Central memory CD8-positive, alpha-beta T cell (primary cell): ENCODE measurements at regions not wholly inside any gene's neighbourhood (a gene's known extent, or its start where the extent isn't known, plus 50 kb on each side); places are given as distances from the start of the nearest gene placed in this dataset.

Source experiments
- ATAC-seq: fragments of 150-1000 bp; cut with Tn5 transposase; replicated peaks from 2 replicates; pipeline ENCODE4 v1.10.0; 2022; ENCODE audit warnings: mild to moderate bottlenecking, moderate FRiP score, moderate number of reproducible peaks; ENCODE audit not compliant: poor library complexity, severe bottlenecking; ENCODE audit errors: extremely low read depth
- DNase-seq, 2 donors: peaks; one replicate each; pipeline ENCODE4 v3.0.0; 2021; ENCODE audit warnings: low spot score in 2 of 2
- H3K27ac Mint-ChIP-seq: one replicate; pipeline ENCODE4 v1.8.0; 2022; ENCODE audit warnings: low read depth, mild to moderate bottlenecking, moderate library complexity, mixed read lengths
- H3K27me3 Mint-ChIP-seq: one replicate; pipeline ENCODE4 v1.8.0; 2022; ENCODE audit warnings: mixed read lengths
- H3K36me3 Mint-ChIP-seq: one replicate; pipeline ENCODE4 v1.8.0; 2022; ENCODE audit warnings: mild to moderate bottlenecking, moderate library complexity, mixed read lengths; ENCODE audit not compliant: insufficient read depth
- H3K4me1 Mint-ChIP-seq: one replicate; pipeline ENCODE4 v1.8.0; 2022; ENCODE audit warnings: mixed read lengths
- H3K4me3 Mint-ChIP-seq: one replicate; pipeline ENCODE4 v1.8.0; 2022; ENCODE audit warnings: mild to moderate bottlenecking, moderate library complexity, mixed read lengths
- H3K9me3 Mint-ChIP-seq: one replicate; pipeline ENCODE4 v1.8.0; 2022; ENCODE audit warnings: mixed read lengths

GRCh38 chr5:15417156-15417555 is 82.8 kb upstream of the FBXL7 start:
- peaks cover 45% of the 10 kb centered on the region for H3K9me3 Mint-ChIP-seq
- no peak overlapping the region for H3K27ac Mint-ChIP-seq
- H3K4me3 Mint-ChIP-seq, result no peak overlapping the region
- H3K27me3 Mint-ChIP-seq, result no peaks in the 10 kb centered on the region
- DNase-seq, result no peak
- H3K4me1 Mint-ChIP-seq, result no peaks in the 10 kb centered on the region
- no peaks in the 10 kb centered on the region for H3K36me3 Mint-ChIP-seq
- ATAC-seq, result no peak

- no peak overlapping the region for H3K27ac Mint-ChIP-seq
- no peak for ATAC-seq
- H3K36me3 Mint-ChIP-seq, result no peaks in the 10 kb centered on the region
- peaks cover 6% of the 10 kb centered on the region for H3K9me3 Mint-ChIP-seq
- DNase-seq, result no peak
- no peaks in the 10 kb centered on the region for H3K27me3 Mint-ChIP-seq
- no peaks in the 10 kb centered on the region for H3K4me1 Mint-ChIP-seq
- H3K4me3 Mint-ChIP-seq, result no peak overlapping the region
Measured at GRCh38 chr5:15406478-15406877, 93.5 kb upstream of the FBXL7 start.

GRCh38 chr5:15393146-15393545 is 106.8 kb upstream of the FBXL7 start:
- Mint-ChIP-seq H3K27ac (no peak overlapping the region), H3K27me3 (no peaks in the 10 kb centered on the region), H3K36me3 (no peaks in the 10 kb centered on the region), H3K4me1 (no peaks in the 10 kb centered on the region), H3K4me3 (no peak overlapping the region), H3K9me3 (peaks cover 5% of the 10 kb centered on the region)
- ATAC-seq (no peak), DNase-seq (no peak)

- Mint-ChIP-seq H3K4me1 (no peaks in the 10 kb centered on the region), H3K4me3 (no peak overlapping the region), H3K36me3 (no peaks in the 10 kb centered on the region), H3K9me3 (peaks cover 11% of the 10 kb centered on the region), H3K27ac (no peak overlapping the region), H3K27me3 (no peaks in the 10 kb centered on the region)
- ATAC-seq, result no peak
- no peak for DNase-seq
Measured at GRCh38 chr5:15391704-15392397, 108.1 kb upstream of the FBXL7 start.

- Mint-ChIP-seq H3K4me3 (no peak overlapping the region), H3K9me3 (peaks cover 24% of the 10 kb centered on the region), H3K36me3 (no peaks in the 10 kb centered on the region), H3K27me3 (no peaks in the 10 kb centered on the region), H3K27ac (no peak overlapping the region), H3K4me1 (no peaks in the 10 kb centered on the region)
- ATAC-seq, result no peak
- no peak for DNase-seq
Measured at GRCh38 chr5:15388866-15389265, 111.1 kb upstream of the FBXL7 start.

GRCh38 chr5:15387931-15388524 is 112.0 kb upstream of the FBXL7 start:
- DNase-seq (no peak), ATAC-seq (no peak)
- H3K9me3 Mint-ChIP-seq, result peaks cover 24% of the 10 kb centered on the region
- no peaks in the 10 kb centered on the region for H3K4me1 Mint-ChIP-seq
- H3K27ac Mint-ChIP-seq, result no peak overlapping the region
- H3K27me3 Mint-ChIP-seq, result no peaks in the 10 kb centered on the region
- no peaks in the 10 kb centered on the region for H3K36me3 Mint-ChIP-seq
- no peak overlapping the region for H3K4me3 Mint-ChIP-seq

GRCh38 chr5:15386122-15386521 is 113.9 kb upstream of the FBXL7 start:
- no peak for DNase-seq
- ATAC-seq, result no peak
- no peaks in the 10 kb centered on the region for H3K36me3 Mint-ChIP-seq
- no peaks in the 10 kb centered on the region for H3K4me1 Mint-ChIP-seq
- no peak overlapping the region for H3K27ac Mint-ChIP-seq
- H3K27me3 Mint-ChIP-seq, result no peaks in the 10 kb centered on the region
- no peak overlapping the region for H3K4me3 Mint-ChIP-seq
- peaks cover 24% of the 10 kb centered on the region for H3K9me3 Mint-ChIP-seq

GRCh38 chr5:15385553-15385952 is 114.4 kb upstream of the FBXL7 start:
- Mint-ChIP-seq H3K27ac (no peak overlapping the region), H3K27me3 (no peaks in the 10 kb centered on the region), H3K4me1 (no peaks in the 10 kb centered on the region), H3K4me3 (no peak overlapping the region), H3K9me3 (peaks cover 24% of the 10 kb centered on the region), H3K36me3 (no peaks in the 10 kb centered on the region)
- DNase-seq, result no peak
- ATAC-seq, result no peak

GRCh38 chr5:15385037-15385436 is 114.9 kb upstream of the FBXL7 start:
- ATAC-seq (no peak), DNase-seq (no peak)
- Mint-ChIP-seq H3K36me3 (no peaks in the 10 kb centered on the region), H3K4me3 (no peak overlapping the region), H3K4me1 (no peaks in the 10 kb centered on the region), H3K9me3 (peaks cover 28% of the 10 kb centered on the region), H3K27me3 (no peaks in the 10 kb centered on the region), H3K27ac (no peak overlapping the region)

- DNase-seq (no peak), ATAC-seq (no peak)
- Mint-ChIP-seq H3K27ac (no peak overlapping the region), H3K4me1 (no peaks in the 10 kb centered on the region), H3K4me3 (no peak overlapping the region), H3K27me3 (no peaks in the 10 kb centered on the region), H3K9me3 (peaks cover 29% of the 10 kb centered on the region), H3K36me3 (no peaks in the 10 kb centered on the region)
Measured at GRCh38 chr5:15384581-15384980, 115.4 kb upstream of the FBXL7 start.

- Mint-ChIP-seq H3K4me3 (no peak overlapping the region), H3K27ac (peak overlapping the region; percentile 5), H3K27me3 (no peaks in the 10 kb centered on the region), H3K4me1 (no peaks in the 10 kb centered on the region), H3K9me3 (peaks cover 29% of the 10 kb centered on the region), H3K36me3 (no peaks in the 10 kb centered on the region)
- ATAC-seq (no peak), DNase-seq (no peak)
Measured at GRCh38 chr5:15384176-15384575, 115.8 kb upstream of the FBXL7 start.

- Mint-ChIP-seq H3K36me3 (no peaks in the 10 kb centered on the region), H3K9me3 (peaks cover 29% of the 10 kb centered on the region), H3K27me3 (no peaks in the 10 kb centered on the region), H3K27ac (peak overlapping the region; percentile 5), H3K4me3 (no peak overlapping the region), H3K4me1 (no peaks in the 10 kb centered on the region)
- DNase-seq, result no peak
- no peak for ATAC-seq
Measured at GRCh38 chr5:15383469-15383868, 116.5 kb upstream of the FBXL7 start.

- DNase-seq, result no peak
- H3K36me3 Mint-ChIP-seq, result no peaks in the 10 kb centered on the region
- no peak for ATAC-seq
- no peak overlapping the region for H3K4me3 Mint-ChIP-seq
- peaks cover 29% of the 10 kb centered on the region for H3K9me3 Mint-ChIP-seq
- H3K27ac Mint-ChIP-seq, result no peak overlapping the region
- no peaks in the 10 kb centered on the region for H3K4me1 Mint-ChIP-seq
- no peaks in the 10 kb centered on the region for H3K27me3 Mint-ChIP-seq
Measured at GRCh38 chr5:15383021-15383420, 117.0 kb upstream of the FBXL7 start.
